ENCODE measurements at regions not wholly inside any gene's neighbourhood (a gene's known extent, or its start where the extent isn't known, plus 50 kb on each side); places are given as distances from the start of the nearest gene placed in this dataset.

DNA sequence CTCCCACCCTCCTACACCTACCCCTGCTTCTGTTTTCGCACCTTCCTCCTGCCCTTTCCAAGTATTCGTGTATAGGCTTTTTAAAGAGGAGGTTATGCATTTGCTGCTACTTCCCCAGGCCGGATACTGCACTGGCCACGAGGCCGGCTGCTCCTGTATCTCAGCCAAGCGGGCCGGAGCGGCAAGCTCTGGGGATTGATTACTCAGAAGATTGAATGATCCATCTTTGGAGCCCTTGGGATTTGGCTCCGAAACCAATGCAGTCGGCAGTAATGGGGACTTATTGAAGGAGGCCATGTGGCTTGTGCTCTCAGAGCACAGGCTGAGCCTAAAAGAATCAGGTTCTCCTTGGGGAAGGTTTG, 405.3 kb downstream of the TLE4 start:
- H3K9ac ChIP-seq (replicated peaks; ENCODE audit: extremely low read depth, insufficient read depth, low read length), result no peak overlapping the region
- H3K79me2 ChIP-seq (ENCODE audit: control insufficient read depth, insufficient read depth, low read length), result no peaks in the 10 kb centered on the region
- DNase-seq (ENCODE audit: low read depth, low spot score) (no peak), FAIRE-seq (no peak)
- no peak overlapping the region for H3K4me3 ChIP-seq (replicated peaks in 1 of 3; ENCODE audit: insufficient read depth in 1 of 3, low read depth in 1 of 3, low read length in 3 of 3)
- H3K4me1 ChIP-seq (ENCODE audit: control insufficient read depth, extremely low read depth, insufficient read depth, low read length), result no peaks in the 10 kb centered on the region
- intact Hi-C loops (cut with micrococcal nuclease) (no loop called here), dilution Hi-C loops (cut with MboI; ENCODE audit: extremely low pct_ligation_motif_present, low sequenced_read_pairs) (no loop called here)
- POLR2A ChIA-PET, result no interaction called here
- H2AFZ ChIP-seq (ENCODE audit: low read depth, low read length), result no peak overlapping the region
- no peaks in the 10 kb centered on the region for H3K9me1 ChIP-seq (replicated peaks; ENCODE audit: control insufficient read depth, extremely low read depth, insufficient read depth, low read length)
- CTCF ChIA-PET, result interaction anchor here (0.9 kb wide), 1 partner anchor 10 kb away, joined by 3 read pairs; no protein-coding TSS in a partner anchor
- no peak for TF ChIP-seq MYC (IDR thresholded peaks at IDR 0.05; ENCODE audit: low read depth, low read length)
- no peak for TF ChIP-seq GATA2 (IDR thresholded peaks at IDR 0.05; ENCODE audit: insufficient read depth, insufficient read length, low read depth, low read length)
- TF ChIP-seq EZH2 (IDR thresholded peaks at IDR 0.05; ENCODE audit: borderline replicate concordance, low read depth, low read length, severe bottlenecking), result no peak
- TF ChIP-seq POLR2AphosphoS5 (IDR thresholded peaks at IDR 0.05; ENCODE audit: insufficient read depth, low read depth, low read length), result no peak
- no peak for TF ChIP-seq POLR2A (IDR thresholded peaks at IDR 0.05; ENCODE audit: low read depth, low read length)
- TF ChIP-seq FOS (IDR thresholded peaks at IDR 0.05; ENCODE audit: borderline replicate concordance, insufficient read depth, low read length), result no peak
- no peak for TF ChIP-seq JUN (IDR thresholded peaks at IDR 0.05; ENCODE audit: borderline replicate concordance, insufficient read depth, insufficient read length, low read depth)
- TF ChIP-seq, protein P1, sequence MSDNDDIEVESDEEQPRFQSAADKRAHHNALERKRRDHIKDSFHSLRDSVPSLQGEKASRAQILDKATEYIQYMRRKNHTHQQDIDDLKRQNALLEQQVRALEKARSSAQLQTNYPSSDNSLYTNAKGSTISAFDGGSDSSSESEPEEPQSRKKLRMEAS (IDR thresholded peaks at IDR 0.05; ENCODE audit: insufficient read depth, insufficient read length), result no peak
- TF ChIP-seq, protein P2, sequence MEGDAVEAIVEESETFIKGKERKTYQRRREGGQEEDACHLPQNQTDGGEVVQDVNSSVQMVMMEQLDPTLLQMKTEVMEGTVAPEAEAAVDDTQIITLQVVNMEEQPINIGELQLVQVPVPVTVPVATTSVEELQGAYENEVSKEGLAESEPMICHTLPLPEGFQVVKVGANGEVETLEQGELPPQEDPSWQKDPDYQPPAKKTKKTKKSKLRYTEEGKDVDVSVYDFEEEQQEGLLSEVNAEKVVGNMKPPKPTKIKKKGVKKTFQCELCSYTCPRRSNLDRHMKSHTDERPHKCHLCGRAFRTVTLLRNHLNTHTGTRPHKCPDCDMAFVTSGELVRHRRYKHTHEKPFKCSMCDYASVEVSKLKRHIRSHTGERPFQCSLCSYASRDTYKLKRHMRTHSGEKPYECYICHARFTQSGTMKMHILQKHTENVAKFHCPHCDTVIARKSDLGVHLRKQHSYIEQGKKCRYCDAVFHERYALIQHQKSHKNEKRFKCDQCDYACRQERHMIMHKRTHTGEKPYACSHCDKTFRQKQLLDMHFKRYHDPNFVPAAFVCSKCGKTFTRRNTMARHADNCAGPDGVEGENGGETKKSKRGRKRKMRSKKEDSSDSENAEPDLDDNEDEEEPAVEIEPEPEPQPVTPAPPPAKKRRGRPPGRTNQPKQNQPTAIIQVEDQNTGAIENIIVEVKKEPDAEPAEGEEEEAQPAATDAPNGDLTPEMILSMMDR (IDR thresholded peaks at IDR 0.05; ENCODE audit: extremely low read depth in 1 of 2, insufficient read depth in 1 of 2, low read depth in 1 of 2, low read length in 2 of 2), result no peak
- no peaks in the 10 kb centered on the region for H4K20me1 ChIP-seq (replicated peaks; ENCODE audit: control insufficient read depth, extremely low read depth, insufficient read depth, low read length)
- H3K27ac ChIP-seq (ENCODE audit: insufficient read depth, low read depth, low read length), result no peak overlapping the region
- H3K27me3 ChIP-seq (ENCODE audit: control insufficient read depth in 2 of 2, insufficient read depth in 2 of 2, low read length in 2 of 2), result no peaks in the 10 kb centered on the region
- no TSS peak for BruUV-seq (replicated peaks)
- H3K9me3 ChIP-seq (replicated peaks; ENCODE audit: control insufficient read depth, insufficient read depth, low read length), result no peaks in the 10 kb centered on the region
- no peak overlapping the region for H3K4me2 ChIP-seq (ENCODE audit: insufficient read depth, low read length)
- H3K36me3 ChIP-seq (ENCODE audit: control insufficient read depth in 2 of 2, extremely low read depth in 1 of 2, insufficient read depth in 2 of 2, low read length in 2 of 2), result no peaks in the 10 kb centered on the region
